H9 (cell line): ENCODE measurements at regions not wholly inside any gene's neighbourhood (a gene's known extent, or its start where the extent isn't known, plus 50 kb on each side); places are given as distances from the start of the nearest gene placed in this dataset.

ENCODE experiments used
- DNase-seq: peaks from one replicate; pipeline ENCODE4 v3.0.0-alpha.2; 2017
- H2AFZ ChIP-seq: one replicate; pipeline ENCODE4 v1.6.1; 2013; ENCODE audit warnings: mild to moderate bottlenecking, low read length, control low read depth, moderate library complexity
- H2AK5ac ChIP-seq: 2 replicates; pipeline ENCODE4 v1.6.1; 2013; ENCODE audit warnings: low read length, control low read depth, mixed read lengths; ENCODE audit not compliant: insufficient read length
- H2BK120ac ChIP-seq: one replicate; pipeline ENCODE4 v1.6.1; 2013; ENCODE audit warnings: low read depth, mild to moderate bottlenecking, low read length, control low read depth, inconsistent platforms; ENCODE audit not compliant: poor library complexity, severe bottlenecking
- H2BK12ac ChIP-seq: 2 replicates; pipeline ENCODE4 v1.6.1; 2013; ENCODE audit warnings: low read length, control low read depth, mixed read lengths, low read depth; ENCODE audit not compliant: insufficient read length
- H2BK15ac ChIP-seq: 2 replicates; pipeline ENCODE4 v1.6.1; 2013; ENCODE audit warnings: low read depth, low read length, control low read depth
- H2BK20ac ChIP-seq: one replicate; pipeline ENCODE4 v1.6.1; 2013; ENCODE audit warnings: low read depth, mild to moderate bottlenecking, low read length, control low read depth, inconsistent platforms; ENCODE audit not compliant: poor library complexity, severe bottlenecking
- H2BK5ac ChIP-seq: 2 replicates; pipeline ENCODE4 v1.6.1; 2013; ENCODE audit warnings: low read length, control low read depth, mixed read lengths; ENCODE audit not compliant: insufficient read length
- H3K14ac ChIP-seq: 2 replicates; pipeline ENCODE4 v1.6.1; 2013; ENCODE audit warnings: low read length, control low read depth; ENCODE audit not compliant: insufficient read depth
- H3K18ac ChIP-seq: 2 replicates; pipeline ENCODE4 v1.6.1; 2013; ENCODE audit warnings: low read depth, mild to moderate bottlenecking, mixed read lengths, low read length, control low read depth; ENCODE audit not compliant: insufficient read length
- H3K23ac ChIP-seq: 2 replicates; pipeline ENCODE4 v1.6.1; 2013; ENCODE audit warnings: low read length, control low read depth, mixed read lengths, low read depth; ENCODE audit not compliant: insufficient read length
- H3K23me2 ChIP-seq: 2 replicates; pipeline ENCODE4 v1.6.1; 2013; ENCODE audit warnings: low read depth, mild to moderate bottlenecking, mixed read lengths, low read length, control low read depth; ENCODE audit not compliant: insufficient read length, poor library complexity, severe bottlenecking
- H3K27ac ChIP-seq: 2 replicates; pipeline ENCODE4 v1.5.1; 2013; ENCODE audit warnings: low read length, control low read depth, mixed read lengths, low read depth; ENCODE audit not compliant: insufficient read length
- H3K27me3 ChIP-seq: 2 replicates; pipeline ENCODE4 v1.6.1; 2013; ENCODE audit warnings: low read length, control low read depth, inconsistent platforms; ENCODE audit not compliant: insufficient read depth
- H3K4ac ChIP-seq: 2 replicates; pipeline ENCODE4 v1.6.1; 2013; ENCODE audit warnings: low read depth, mild to moderate bottlenecking, control low read depth, inconsistent platforms, low read length, moderate library complexity
- H3K4me1 ChIP-seq: 2 replicates; pipeline ENCODE4 v1.6.1; 2013; ENCODE audit warnings: low read length, control low read depth, inconsistent platforms; ENCODE audit not compliant: insufficient read depth
- H3K4me2 ChIP-seq: 2 replicates; pipeline ENCODE4 v1.6.1; 2013; ENCODE audit warnings: low read length, control low read depth, mixed read lengths; ENCODE audit not compliant: insufficient read length, insufficient read depth
- H3K56ac ChIP-seq: 2 replicates; pipeline ENCODE4 v1.6.1; 2013; ENCODE audit warnings: low read depth, mild to moderate bottlenecking, mixed read lengths, low read length, control low read depth; ENCODE audit not compliant: insufficient read length
- H3K79me1 ChIP-seq: 2 replicates; pipeline ENCODE4 v1.6.1; 2013; ENCODE audit warnings: low read depth, mild to moderate bottlenecking, moderate library complexity, low read length, control low read depth, inconsistent platforms; ENCODE audit not compliant: insufficient read depth, poor library complexity, severe bottlenecking
- H3K79me2 ChIP-seq: 2 replicates; pipeline ENCODE4 v1.6.1; 2013; ENCODE audit warnings: low read length, control low read depth, inconsistent platforms; ENCODE audit not compliant: insufficient read depth
- H3K9ac ChIP-seq: 2 replicates; pipeline ENCODE4 v1.6.1; 2013; ENCODE audit warnings: low read length, control low read depth, mixed read lengths; ENCODE audit not compliant: insufficient read length; ENCODE audit errors: extremely low read depth
- H3K9me3 ChIP-seq: one replicate; pipeline ENCODE4 v1.6.1; 2013; ENCODE audit warnings: low read depth, low read length, inconsistent platforms; ENCODE audit not compliant: control insufficient read depth
- H3T11ph ChIP-seq: one replicate; pipeline ENCODE4 v1.6.1; 2013; ENCODE audit warnings: mild to moderate bottlenecking, low read length, control low read depth, inconsistent platforms
- H4K20me1 ChIP-seq: one replicate; pipeline ENCODE4 v1.6.1; 2013; ENCODE audit not compliant: control insufficient read depth, insufficient read length, insufficient read depth
- H4K5ac ChIP-seq: 2 replicates; pipeline ENCODE4 v1.6.1; 2013; ENCODE audit warnings: low read depth, mild to moderate bottlenecking, mixed read lengths, low read length, control low read depth; ENCODE audit not compliant: insufficient read length
- H4K8ac ChIP-seq: replicated peaks from 2 replicates; pipeline ENCODE4 v1.6.1; 2013; ENCODE audit warnings: low read length, control low read depth, mixed read lengths, low read depth; ENCODE audit not compliant: insufficient read length
- H4K91ac ChIP-seq: 2 replicates; pipeline ENCODE4 v1.6.1; 2013; ENCODE audit warnings: low read depth, mild to moderate bottlenecking, moderate library complexity, mixed read lengths, low read length, control low read depth; ENCODE audit not compliant: insufficient read length
- H3K27ac Mint-ChIP-seq, 3 experiments: 2 replicates in 2 of 3; 3 replicates in 1 of 3; pipeline ENCODE4 v1.8.0; 2020 to 2021; ENCODE audit warnings: mixed read lengths in 3 of 3, mild to moderate bottlenecking in 1 of 3, moderate library complexity in 1 of 3
- H3K27me3 Mint-ChIP-seq: 2 replicates; pipeline ENCODE4 v1.8.0; 2021; ENCODE audit warnings: low read depth, mild to moderate bottlenecking, moderate library complexity, mixed read lengths
- H3K36me3 Mint-ChIP-seq, 3 experiments: 2 replicates in 2 of 3; 3 replicates in 1 of 3; pipeline ENCODE4 v1.8.0; 2020 to 2021; ENCODE audit warnings: low read depth in 3 of 3, mixed read lengths in 3 of 3; ENCODE audit not compliant: insufficient read depth in 1 of 3
- H3K4me1 Mint-ChIP-seq, 2 experiments: 2 replicates each; pipeline ENCODE4 v1.8.0; 2020; ENCODE audit warnings: mixed read lengths in 2 of 2
- H3K4me3 Mint-ChIP-seq, 2 experiments: 2 replicates in 1 of 2; 3 replicates in 1 of 2; pipeline ENCODE4 v1.8.0; 2020 to 2021; ENCODE audit warnings: mild to moderate bottlenecking in 2 of 2, mixed read lengths in 2 of 2, moderate library complexity in 1 of 2
- H3K9me3 Mint-ChIP-seq, 2 experiments: 2 replicates in 1 of 2; 3 replicates in 1 of 2; pipeline ENCODE4 v1.8.0; 2020; ENCODE audit warnings: mild to moderate bottlenecking in 2 of 2, mixed read lengths in 2 of 2, moderate library complexity in 1 of 2
- CTCF ChIP-seq: fragments of 200-600 bp; sonication (generic); conservative IDR thresholded peaks from 3 replicates; pipeline ENCODE4 v1.8.0; 2021; ENCODE audit warnings: antibody characterized with exemption, mild to moderate bottlenecking
- WGBS: extraction: QIAGEN DNeasy Blood & Tissue Kit; methylation state at CpG from one replicate; pipeline ENCODE4 v1.1.7; 2013; ENCODE audit warnings: missing lambda C conversion rate, low lambda C conversion rate, mixed read lengths; ENCODE audit not compliant: insufficient read length; ENCODE audit errors: extremely low coverage; 5-methylcytosine and 5-hydroxymethylcytosine counted together

- no peak overlapping the region for H2BK15ac ChIP-seq
- DNase-seq, result no peak
- Mint-ChIP-seq H3K9me3 (peaks cover 11 to 16% of the 10 kb centered on the region in 2 experiments), H3K4me3 (no peak overlapping the region), H3K27ac (0 out of 7 replicates have a peak overlapping the region, but pooled peaks of 1 of the 3 experiments have one; percentile 44), H3K27me3 (no peaks in the 10 kb centered on the region; the same call in 1 of the 2 replicates), H3K4me1 (peaks cover 3 to 8% of the 10 kb centered on the region in 2 experiments; a peak in 2 of 4 replicates), H3K36me3 (peaks cover 0 to 12% (median 6%) of the 10 kb centered on the region in 3 experiments; a peak in 4 of 7 replicates)
- no peak overlapping the region for H4K91ac ChIP-seq
- H3K79me2 ChIP-seq, result no peaks in the 10 kb centered on the region
- no peak overlapping the region for H3K27ac ChIP-seq
- H3K4me2 ChIP-seq, result no peak overlapping the region
- H3K79me1 ChIP-seq, result no peaks in the 10 kb centered on the region
- no peak overlapping the region for H3T11ph ChIP-seq
- no peak overlapping the region for H2AFZ ChIP-seq
- no peak overlapping the region for H3K9ac ChIP-seq
- H3K14ac ChIP-seq, result no peak overlapping the region
- TF ChIP-seq CTCF, result no peak
- no peaks in the 10 kb centered on the region for H3K27me3 ChIP-seq
- H2BK120ac ChIP-seq, result no peak overlapping the region
- H2AK5ac ChIP-seq, result no peak overlapping the region
- no peaks in the 10 kb centered on the region for H3K23me2 ChIP-seq
- no peaks in the 10 kb centered on the region for H3K4me1 ChIP-seq
- WGBS, result no CpG with 5 or more reads among the region's 10 CpGs
- H3K9me3 ChIP-seq, result no peaks in the 10 kb centered on the region
- no peaks in the 10 kb centered on the region for H4K20me1 ChIP-seq
- H3K56ac ChIP-seq, result no peak overlapping the region
- H4K5ac ChIP-seq, result no peak overlapping the region
- H4K8ac ChIP-seq, result no peak overlapping the region
- no peak overlapping the region for H3K23ac ChIP-seq
- H2BK5ac ChIP-seq, result no peak overlapping the region
- H2BK20ac ChIP-seq, result no peak overlapping the region
- no peak overlapping the region for H2BK12ac ChIP-seq
- H3K4ac ChIP-seq, result no peak overlapping the region
- H3K18ac ChIP-seq, result no peak overlapping the region
These were observed 237.1 kb upstream of the AFDN start for GRCh38 chr6:167589615-167589940.
